ENCODE measurements at regions not wholly inside any gene's neighbourhood (a gene's known extent, or its start where the extent isn't known, plus 50 kb on each side); places are given as distances from the start of the nearest gene placed in this dataset.
A peak's percentile ranks its signal among the peaks of the same experiment; 100 is the strongest.

DNA sequence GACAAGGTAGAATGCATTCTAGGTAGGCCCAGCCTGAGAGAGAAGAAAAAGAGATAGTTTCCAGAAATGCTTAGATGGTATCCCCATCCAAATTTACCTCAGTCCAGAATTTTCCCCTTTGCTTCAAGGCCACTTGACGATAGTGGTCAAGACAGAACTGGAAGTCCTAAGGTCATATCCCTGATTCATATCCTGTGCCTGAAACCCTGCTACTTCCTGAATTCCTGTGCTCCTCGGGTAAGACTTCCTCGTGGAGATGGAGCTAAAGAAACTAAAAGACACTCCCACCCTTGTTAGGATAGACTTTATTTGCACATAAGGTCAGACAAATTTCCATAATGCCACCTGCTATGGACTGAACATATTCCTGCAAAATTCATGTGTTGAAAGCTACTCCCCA, 175.9 kb downstream of the EVX1 start:
- 89% methylated on average over 3 of the region's 3 CpGs for WGBS (ENCODE audit: low lambda C conversion rate, missing lambda C conversion rate)

DNA sequence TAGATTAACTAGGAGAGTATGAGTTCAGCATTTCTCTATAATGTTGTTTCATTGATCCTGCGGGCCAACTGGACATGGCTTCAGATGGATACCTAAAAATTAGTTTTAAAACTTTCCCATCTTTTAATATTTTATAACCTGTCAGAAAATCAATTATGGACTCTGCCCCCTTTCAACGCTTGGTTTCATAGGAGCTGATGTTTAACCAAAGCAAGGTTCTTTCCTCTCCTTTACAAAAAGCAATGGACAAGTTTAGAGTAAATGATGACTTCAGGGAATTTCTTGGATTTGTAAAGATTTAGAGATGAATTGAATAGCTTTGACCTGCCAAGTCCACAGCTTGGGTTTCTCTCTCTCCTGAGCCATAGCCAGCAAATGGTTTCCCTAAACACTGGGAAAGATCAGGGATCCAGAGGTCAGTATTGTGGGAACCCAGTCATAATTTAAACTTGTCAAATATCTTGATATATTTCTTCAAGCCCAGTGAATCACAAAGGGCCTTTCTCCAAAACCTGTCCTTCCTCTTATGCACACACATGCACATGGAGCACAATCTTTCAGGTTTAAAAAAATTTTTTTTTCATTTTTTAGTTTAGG, 177.1 kb downstream of the EVX1 start:
- H4K20me1 ChIP-seq (ENCODE audit: insufficient read depth, poor library complexity, severe bottlenecking): no peaks in the 10 kb centered on the region
- no peaks in the 10 kb centered on the region for H3K9me2 ChIP-seq (replicated peaks; ENCODE audit: insufficient read depth)
- 75% methylated on average over 2 of the region's 2 CpGs for WGBS (ENCODE audit: low lambda C conversion rate, missing lambda C conversion rate)
- peaks cover 4% of the 10 kb centered on the region for H3K4me1 ChIP-seq (ENCODE audit: insufficient read depth)
- DNase-seq (ENCODE audit: low spot score): no peak
- no peak overlapping the region for H3K4me2 ChIP-seq
- no peaks in the 10 kb centered on the region for H3K27me3 ChIP-seq
- no peak overlapping the region for H2AFZ ChIP-seq
- H3K79me2 ChIP-seq: no peaks in the 10 kb centered on the region
- no peaks in the 10 kb centered on the region for H3K9me3 ChIP-seq (ENCODE audit: low read depth)
- H3K36me3 ChIP-seq (replicated peaks; ENCODE audit: insufficient read depth, low read depth): no peaks in the 10 kb centered on the region
- H3K27ac ChIP-seq: no peak overlapping the region
- no peak overlapping the region for H3K4me3 ChIP-seq
- TF ChIP-seq EZH2phosphoT487 (IDR thresholded peaks at IDR 0.05; ENCODE audit: low read depth, severe bottlenecking, unreplicated experiment): no peak
- TF ChIP-seq EZH2 (IDR thresholded peaks at IDR 0.05; ENCODE audit: borderline replicate concordance): no peak
- TF ChIP-seq, protein P1, sequence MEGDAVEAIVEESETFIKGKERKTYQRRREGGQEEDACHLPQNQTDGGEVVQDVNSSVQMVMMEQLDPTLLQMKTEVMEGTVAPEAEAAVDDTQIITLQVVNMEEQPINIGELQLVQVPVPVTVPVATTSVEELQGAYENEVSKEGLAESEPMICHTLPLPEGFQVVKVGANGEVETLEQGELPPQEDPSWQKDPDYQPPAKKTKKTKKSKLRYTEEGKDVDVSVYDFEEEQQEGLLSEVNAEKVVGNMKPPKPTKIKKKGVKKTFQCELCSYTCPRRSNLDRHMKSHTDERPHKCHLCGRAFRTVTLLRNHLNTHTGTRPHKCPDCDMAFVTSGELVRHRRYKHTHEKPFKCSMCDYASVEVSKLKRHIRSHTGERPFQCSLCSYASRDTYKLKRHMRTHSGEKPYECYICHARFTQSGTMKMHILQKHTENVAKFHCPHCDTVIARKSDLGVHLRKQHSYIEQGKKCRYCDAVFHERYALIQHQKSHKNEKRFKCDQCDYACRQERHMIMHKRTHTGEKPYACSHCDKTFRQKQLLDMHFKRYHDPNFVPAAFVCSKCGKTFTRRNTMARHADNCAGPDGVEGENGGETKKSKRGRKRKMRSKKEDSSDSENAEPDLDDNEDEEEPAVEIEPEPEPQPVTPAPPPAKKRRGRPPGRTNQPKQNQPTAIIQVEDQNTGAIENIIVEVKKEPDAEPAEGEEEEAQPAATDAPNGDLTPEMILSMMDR (IDR thresholded peaks at IDR 0.05; ENCODE audit: poor library complexity): no peak

More for the DNA sequence above, 175.9 kb downstream of the EVX1 start:
- H3K4me3 ChIP-seq: no peak overlapping the region
- no peaks in the 10 kb centered on the region for H3K36me3 ChIP-seq (replicated peaks; ENCODE audit: insufficient read depth, low read depth)
- H3K27me3 ChIP-seq: no peaks in the 10 kb centered on the region
- H3K27ac ChIP-seq: no peak overlapping the region
- no peak overlapping the region for H3K4me2 ChIP-seq
- H3K4me1 ChIP-seq (ENCODE audit: insufficient read depth): peaks cover 4% of the 10 kb centered on the region
- DNase-seq (ENCODE audit: low spot score): no peak
- no peaks in the 10 kb centered on the region for H3K9me2 ChIP-seq (replicated peaks; ENCODE audit: insufficient read depth)
- no peaks in the 10 kb centered on the region for H3K9me3 ChIP-seq (ENCODE audit: low read depth)
- H2AFZ ChIP-seq: no peak overlapping the region
- no peaks in the 10 kb centered on the region for H3K79me2 ChIP-seq
- no peaks in the 10 kb centered on the region for H4K20me1 ChIP-seq (ENCODE audit: insufficient read depth, poor library complexity, severe bottlenecking)
- TF ChIP-seq EZH2 (IDR thresholded peaks at IDR 0.05; ENCODE audit: borderline replicate concordance): no peak
- TF ChIP-seq, protein P1 (IDR thresholded peaks at IDR 0.05; ENCODE audit: poor library complexity): no peak
- TF ChIP-seq EZH2phosphoT487 (IDR thresholded peaks at IDR 0.05; ENCODE audit: low read depth, severe bottlenecking, unreplicated experiment): no peak

DNA sequence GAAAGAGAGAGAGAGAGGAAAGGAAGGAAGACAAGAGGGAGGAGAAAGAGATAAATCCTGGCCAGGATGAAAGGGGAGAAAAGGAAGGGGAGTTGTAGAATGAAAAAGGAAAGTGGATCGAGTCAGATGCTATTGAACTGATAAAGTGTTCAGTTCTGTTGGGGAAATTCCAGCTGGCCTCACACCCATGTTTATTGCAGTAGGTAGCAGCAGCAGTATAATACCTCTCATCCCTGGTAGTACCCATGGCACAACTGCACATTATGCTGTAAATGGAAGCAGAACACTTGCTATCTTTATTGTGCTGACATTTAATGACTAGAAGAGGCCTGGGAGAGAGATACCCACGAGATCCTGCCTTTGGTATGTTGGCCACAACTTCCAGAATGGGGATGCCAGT, 178.1 kb downstream of the EVX1 start:
- Histone ChIP-seq H3K27ac (peak overlapping the region; percentile 57), H2AFZ (no peak overlapping the region), H3K36me3 (replicated peaks; ENCODE audit: insufficient read depth, low read depth) (no peaks in the 10 kb centered on the region), H3K9me3 (ENCODE audit: low read depth) (no peaks in the 10 kb centered on the region), H3K4me2 (peak overlapping the region; percentile 42), H3K4me1 (ENCODE audit: insufficient read depth) (peaks cover 4% of the 10 kb centered on the region), H3K9me2 (replicated peaks; ENCODE audit: insufficient read depth) (no peaks in the 10 kb centered on the region), H4K20me1 (ENCODE audit: insufficient read depth, poor library complexity, severe bottlenecking) (no peaks in the 10 kb centered on the region), H3K27me3 (no peaks in the 10 kb centered on the region), H3K79me2 (no peaks in the 10 kb centered on the region), H3K4me3 (no peak overlapping the region)
- 31% methylated on average over 2 of the region's 2 CpGs for WGBS (ENCODE audit: low lambda C conversion rate, missing lambda C conversion rate)
- DNase-seq (ENCODE audit: low spot score): peak; percentile 28
- TF ChIP-seq, protein P1 (IDR thresholded peaks at IDR 0.05; ENCODE audit: poor library complexity): no peak
- TF ChIP-seq EZH2 (IDR thresholded peaks at IDR 0.05; ENCODE audit: borderline replicate concordance) (no peak), EZH2phosphoT487 (IDR thresholded peaks at IDR 0.05; ENCODE audit: low read depth, severe bottlenecking, unreplicated experiment) (no peak)

All from hepatocyte (in vitro differentiated cells).